Prostate gland (tissue), 2 donors: ENCODE measurements at regions not wholly inside any gene's neighbourhood (a gene's known extent, or its start where the extent isn't known, plus 50 kb on each side); places are given as distances from the start of the nearest gene placed in this dataset.

Experiments used
- POLR2A ChIP-seq: fragments of 450-650 bp; IDR thresholded peaks from one replicate; pipeline ENCODE4 v1.6.1; 2016; ENCODE audit warnings: antibody characterized with exemption, mild to moderate bottlenecking
- TF ChIP-seq, protein P1 (sequence below), 4 experiments: fragments of 200-600 bp in 2 of 4; fragments of 450-650 bp in 2 of 4; sonication (generic) in 2 of 4; IDR thresholded peaks; 1 replicate in 3 of 4; 2 replicates in 1 of 4; pipeline ENCODE4 v1.5.1; 2016 to 2019; ENCODE audit warnings: antibody characterized with exemption in 4 of 4, mild to moderate bottlenecking in 2 of 4, moderate library complexity in 2 of 4

DNA sequence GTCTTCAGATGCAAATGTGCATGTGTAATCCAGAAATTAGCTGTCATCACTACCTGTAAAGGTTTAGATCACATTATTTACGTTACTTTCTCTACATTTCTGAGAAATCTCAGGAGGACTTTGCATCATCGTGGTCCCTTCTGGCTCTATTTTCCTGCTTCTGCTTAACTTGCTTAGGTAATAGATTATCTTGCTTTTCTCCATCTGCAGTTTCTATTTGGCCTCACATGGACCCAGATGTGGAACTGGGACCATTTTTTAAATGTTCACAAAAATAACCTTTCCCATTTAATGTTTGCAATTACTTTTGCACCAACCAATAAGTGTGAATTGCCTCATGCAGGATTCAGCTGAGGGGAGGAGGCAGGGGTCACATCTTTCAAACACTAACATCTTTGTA lies 278.4 kb upstream of the SEMA3C start:
- no peak for TF ChIP-seq POLR2A
- TF ChIP-seq, protein P1, sequence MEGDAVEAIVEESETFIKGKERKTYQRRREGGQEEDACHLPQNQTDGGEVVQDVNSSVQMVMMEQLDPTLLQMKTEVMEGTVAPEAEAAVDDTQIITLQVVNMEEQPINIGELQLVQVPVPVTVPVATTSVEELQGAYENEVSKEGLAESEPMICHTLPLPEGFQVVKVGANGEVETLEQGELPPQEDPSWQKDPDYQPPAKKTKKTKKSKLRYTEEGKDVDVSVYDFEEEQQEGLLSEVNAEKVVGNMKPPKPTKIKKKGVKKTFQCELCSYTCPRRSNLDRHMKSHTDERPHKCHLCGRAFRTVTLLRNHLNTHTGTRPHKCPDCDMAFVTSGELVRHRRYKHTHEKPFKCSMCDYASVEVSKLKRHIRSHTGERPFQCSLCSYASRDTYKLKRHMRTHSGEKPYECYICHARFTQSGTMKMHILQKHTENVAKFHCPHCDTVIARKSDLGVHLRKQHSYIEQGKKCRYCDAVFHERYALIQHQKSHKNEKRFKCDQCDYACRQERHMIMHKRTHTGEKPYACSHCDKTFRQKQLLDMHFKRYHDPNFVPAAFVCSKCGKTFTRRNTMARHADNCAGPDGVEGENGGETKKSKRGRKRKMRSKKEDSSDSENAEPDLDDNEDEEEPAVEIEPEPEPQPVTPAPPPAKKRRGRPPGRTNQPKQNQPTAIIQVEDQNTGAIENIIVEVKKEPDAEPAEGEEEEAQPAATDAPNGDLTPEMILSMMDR (IDR thresholded peaks at IDR 0.05): no peak
